SHP77 (cell line): ENCODE measurements at regions not wholly inside any gene's neighbourhood (a gene's known extent, or its start where the extent isn't known, plus 50 kb on each side); places are given as distances from the start of the nearest gene placed in this dataset.
"Not testable (repeated sequence)": the region's sequence is repeated elsewhere in the genome, so short reads cannot be mapped to it uniquely, and the experiment has no call there.

Experiments
- DNase-seq, 2 experiments: peaks; one replicate each; lab custom pipeline; 2025; lab: John Stamatoyannopoulos, UW

- no peak for DNase-seq
These were observed 608.5 kb downstream of the RNF144A start for GRCh38 chr2:7525746-7526145.

DNA sequence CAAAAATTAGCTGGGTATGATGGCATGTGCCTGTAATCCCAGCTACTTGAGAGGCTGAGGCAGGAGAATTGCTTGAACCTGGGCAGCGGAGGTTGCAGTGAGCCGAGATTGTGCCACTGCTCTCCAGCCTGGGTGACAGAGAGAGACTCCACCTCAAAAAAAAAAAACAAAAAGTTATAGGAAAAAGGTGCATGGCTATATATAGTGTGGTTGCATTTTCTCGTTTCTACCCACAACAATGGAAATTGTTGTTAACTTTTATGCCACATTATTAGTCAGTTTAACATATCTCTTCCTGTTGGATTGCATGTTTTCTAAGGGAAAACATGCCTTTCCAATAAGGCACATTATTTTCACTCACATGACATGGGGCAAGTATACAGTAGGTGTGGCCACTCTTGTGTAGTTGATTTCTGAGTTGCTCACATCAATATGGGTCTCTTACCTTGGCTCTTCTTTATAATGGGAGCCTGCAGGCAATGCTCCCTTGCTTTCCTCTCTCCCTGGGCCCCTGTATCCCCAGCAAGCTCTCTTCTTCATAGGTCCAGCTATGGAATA, 610.0 kb downstream of the RNF144A start:
- DNase-seq = no peak

- no peak for DNase-seq
These were observed 612.8 kb downstream of the RNF144A start for GRCh38 chr2:7530001-7530400.

GRCh38 chr2:7539077-7539476, 621.9 kb downstream of the RNF144A start:
- DNase-seq = no peak

DNA sequence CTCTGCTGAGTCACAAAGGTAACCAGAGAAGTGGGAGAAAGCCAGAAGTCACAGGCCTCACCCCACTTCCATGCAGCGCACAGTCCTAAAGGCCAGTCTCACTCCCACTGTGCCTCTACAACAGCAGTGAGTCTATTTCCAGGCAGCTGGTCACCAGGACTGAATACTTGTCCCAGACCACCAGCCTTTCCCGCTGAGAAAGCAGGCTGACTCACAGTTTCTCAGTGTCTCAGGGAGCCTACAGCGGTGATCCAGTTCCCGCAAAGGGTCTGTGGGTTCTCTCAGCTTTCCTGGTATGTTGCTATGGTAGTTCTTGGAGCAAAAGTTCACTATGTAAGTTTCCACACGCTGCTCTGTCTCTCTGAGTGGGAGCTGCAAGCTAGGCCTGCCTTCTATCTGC, 622.5 kb downstream of the RNF144A start:
- no peak for DNase-seq

DNA sequence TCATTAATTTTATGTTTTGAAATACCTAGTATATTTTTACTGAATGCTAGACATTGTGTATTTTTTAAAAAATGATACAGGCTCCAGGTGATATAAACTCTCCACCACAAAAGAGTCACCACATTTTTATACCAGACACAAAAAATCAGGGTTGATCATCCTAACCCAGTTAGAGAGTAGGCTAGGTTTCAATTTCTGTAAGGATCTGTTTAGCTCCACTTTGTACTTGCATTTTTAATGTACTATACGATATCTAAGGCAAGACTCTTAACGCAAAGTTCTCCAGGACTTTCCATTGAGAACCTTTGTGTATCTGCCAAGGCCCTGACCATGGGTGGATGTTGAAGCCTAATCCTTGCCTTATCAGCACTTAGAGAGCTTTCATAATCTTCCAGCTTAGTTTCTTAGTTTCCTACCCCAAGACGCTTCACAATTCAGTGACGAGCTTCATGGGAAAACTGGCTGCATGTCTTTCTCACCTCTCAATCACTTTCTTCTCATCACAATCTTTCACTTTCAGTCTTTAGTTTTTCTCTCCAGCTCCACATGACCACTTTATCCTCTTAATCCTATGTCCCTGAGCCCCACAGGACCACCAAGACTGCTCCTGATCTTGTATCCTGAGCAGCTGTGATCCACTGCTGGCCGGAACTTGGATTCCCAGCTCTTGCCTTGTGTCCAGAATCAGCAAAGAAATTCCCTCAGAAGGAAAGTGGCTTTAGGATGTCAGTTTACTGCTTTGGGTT, 635.8 kb downstream of the RNF144A start:
- DNase-seq = no peak

- DNase-seq = no peak
These were observed 638.0 kb downstream of the RNF144A start for GRCh38 chr2:7555260-7555659.

DNA sequence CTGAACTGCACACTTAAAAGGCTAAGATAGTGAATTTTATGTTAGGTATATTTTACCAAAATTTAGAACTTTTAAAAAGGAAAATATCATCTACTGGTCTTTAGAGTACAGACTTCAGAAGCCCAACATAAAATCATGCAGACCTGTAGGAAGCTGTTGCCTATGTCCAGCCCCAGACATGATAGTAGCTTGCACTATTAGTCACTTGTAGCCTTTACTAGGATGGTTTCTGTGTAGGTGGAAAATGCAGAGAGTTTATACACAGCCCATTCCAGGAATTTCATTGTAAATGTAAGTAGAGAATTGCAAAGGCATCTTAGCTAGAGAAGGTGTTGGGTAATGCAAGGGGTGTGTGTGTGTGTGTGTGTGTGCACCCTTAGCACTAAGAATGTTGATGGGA, 640.2 kb downstream of the RNF144A start:
- DNase-seq = no peak

DNA sequence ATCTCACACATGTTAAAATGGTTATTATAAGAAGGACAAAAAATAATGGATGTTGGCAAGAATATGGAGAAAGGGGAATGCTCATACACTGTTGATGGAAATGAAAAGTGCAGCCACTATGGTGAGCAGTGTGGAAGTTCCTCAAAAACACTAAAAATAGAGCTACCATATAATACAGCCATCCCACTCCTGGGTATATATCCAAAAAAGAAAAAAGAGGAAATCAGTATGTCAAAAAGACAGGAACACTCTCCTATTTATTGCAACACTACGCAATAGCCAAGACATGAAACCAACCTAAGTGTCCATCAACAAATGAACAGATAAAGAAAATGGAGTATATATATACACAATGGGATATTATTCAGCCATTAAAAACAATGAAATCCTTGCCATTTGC, 642.6 kb downstream of the RNF144A start:
- no peak for DNase-seq

- DNase-seq = no peak
These were observed 649.2 kb downstream of the RNF144A start for GRCh38 chr2:7566382-7566881.

GRCh38 chr2:7567116-7567515, 649.9 kb downstream of the RNF144A start:
- DNase-seq = not testable (repeated sequence)

DNA sequence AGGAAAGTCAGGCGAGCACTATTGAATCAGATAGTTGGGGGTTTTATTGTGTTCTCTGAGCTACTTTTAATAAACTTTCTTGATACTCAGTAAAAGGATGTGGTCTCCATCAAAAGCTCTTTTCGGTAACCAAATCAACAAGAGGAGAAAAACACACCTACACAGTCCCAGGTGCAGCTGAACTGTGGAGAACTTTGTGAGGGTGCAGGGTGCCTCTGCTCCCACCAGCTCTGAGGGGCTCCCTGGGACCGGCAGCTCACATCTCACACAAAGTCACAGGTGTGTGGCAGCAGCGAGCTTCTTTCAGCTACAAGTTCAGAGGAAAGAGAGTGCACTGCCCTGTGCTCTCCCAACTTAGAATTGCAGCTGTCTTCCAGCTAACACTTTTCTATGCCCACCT, 650.4 kb downstream of the RNF144A start:
- no peak for DNase-seq

- no peak for DNase-seq
These were observed 653.0 kb downstream of the RNF144A start for GRCh38 chr2:7570247-7570646.

DNA sequence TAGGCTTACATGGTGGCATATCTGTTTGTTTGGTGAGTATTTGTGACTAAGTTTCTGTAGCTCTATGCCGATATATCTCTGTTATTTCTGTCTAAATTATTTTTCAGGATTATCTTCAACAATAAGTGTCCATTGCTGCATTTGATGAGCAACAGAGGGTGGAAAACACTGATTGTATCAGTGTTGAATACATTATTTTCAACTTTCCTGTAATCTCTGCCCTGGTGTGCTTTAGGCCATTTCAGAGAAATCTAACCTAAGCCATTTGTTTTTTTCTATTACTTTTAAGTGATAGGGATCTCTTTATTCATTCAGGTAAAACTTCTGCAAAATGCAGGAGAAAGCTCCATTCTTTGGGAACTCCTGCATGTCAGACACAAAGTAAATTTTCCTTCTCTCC, 654.5 kb downstream of the RNF144A start:
- DNase-seq = no peak

- DNase-seq = peak; percentile 61 to 71
These were observed 655.2 kb downstream of the RNF144A start for GRCh38 chr2:7572450-7572849.

DNA sequence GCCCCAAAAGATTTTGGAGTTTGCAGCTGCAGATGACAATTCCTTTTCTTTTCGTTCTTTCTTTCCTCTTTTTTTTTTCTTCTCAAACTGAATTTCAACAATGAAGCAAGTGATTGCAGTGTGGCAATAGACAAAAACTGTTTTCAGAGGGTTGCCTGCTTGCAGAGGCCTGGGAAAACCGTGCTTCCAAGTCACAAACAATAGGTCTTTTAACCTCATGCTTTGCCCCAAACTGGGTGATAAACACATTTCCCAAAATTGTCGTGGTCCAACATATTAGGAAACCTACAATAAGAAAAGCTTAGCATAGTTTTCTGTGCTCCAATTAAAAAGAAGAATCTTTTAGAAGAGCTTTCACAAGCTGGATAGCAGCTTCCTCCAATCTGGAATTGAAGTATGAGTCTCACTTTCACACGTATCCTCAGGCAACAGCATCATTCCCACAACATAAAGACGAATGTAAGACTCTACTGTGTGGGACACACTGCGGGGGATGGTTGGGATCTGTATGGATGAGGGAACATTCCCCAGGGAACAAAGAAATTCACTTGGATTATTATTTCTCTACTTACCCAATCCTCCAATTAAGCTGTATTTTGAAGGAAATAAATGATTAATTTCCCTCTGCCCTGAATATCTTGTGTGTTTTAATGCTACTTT, 656.1 kb downstream of the RNF144A start:
- DNase-seq = no peak

DNA sequence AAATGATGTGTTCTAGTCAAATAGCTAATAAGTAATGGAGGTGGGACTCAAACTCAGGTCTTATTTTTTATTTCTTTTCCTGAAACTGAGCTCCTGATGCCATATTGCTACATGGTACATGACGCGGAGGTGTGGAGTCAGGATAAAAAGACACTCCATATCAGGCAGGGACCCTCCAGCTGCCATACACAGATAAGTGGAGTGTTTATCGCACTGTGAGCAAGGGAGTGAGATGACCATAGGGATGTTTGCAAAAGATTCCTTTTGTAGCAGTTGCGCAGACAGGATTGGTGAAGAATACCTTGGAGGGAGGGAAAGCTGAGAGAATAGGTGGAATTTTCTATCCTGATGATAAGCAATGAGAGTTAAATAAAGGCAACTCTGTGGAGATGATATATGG, 657.2 kb downstream of the RNF144A start:
- no peak for DNase-seq

- DNase-seq = no peak
These were observed 660.6 kb downstream of the RNF144A start for GRCh38 chr2:7577769-7578168.

GRCh38 chr2:7584017-7584416, 666.8 kb downstream of the RNF144A start:
- no peak for DNase-seq

DNA sequence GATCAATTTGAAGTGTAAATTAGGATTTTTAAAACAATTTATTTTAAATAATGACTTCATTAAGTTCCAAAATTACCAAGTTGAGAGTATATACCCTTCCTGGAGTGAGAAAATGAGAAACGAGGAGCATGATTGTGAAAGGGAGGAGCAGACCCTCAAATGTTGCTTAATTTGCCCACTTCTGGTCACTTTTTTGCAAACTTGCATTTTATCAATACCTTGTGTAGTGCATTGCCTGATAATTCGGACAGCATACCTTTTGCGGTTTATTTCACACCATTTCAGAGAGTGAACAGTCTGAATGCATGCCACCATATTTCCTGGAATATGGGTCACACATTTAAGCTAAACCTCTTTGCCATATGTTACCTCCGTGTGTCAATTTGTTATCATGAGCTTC, 669.7 kb downstream of the RNF144A start:
- DNase-seq = no peak

DNA sequence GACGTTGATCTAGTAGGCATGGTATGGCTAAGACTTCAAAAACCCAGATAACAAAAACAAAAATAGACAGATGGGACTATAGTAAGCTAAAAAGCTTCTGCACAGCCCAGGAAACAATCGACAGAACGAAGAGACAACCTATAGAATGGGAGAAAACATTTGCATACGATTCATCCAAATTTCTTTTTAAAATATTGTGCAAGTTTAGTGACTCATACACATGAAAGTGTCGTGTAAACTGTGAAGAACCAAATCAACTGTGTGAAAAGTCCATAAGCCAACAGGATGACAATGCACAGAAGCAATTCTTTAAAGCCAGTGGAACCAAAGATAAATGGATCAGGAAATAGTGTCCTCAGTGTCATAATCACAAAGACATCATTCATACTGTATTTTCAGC, 671.1 kb downstream of the RNF144A start:
- DNase-seq = no peak

DNA sequence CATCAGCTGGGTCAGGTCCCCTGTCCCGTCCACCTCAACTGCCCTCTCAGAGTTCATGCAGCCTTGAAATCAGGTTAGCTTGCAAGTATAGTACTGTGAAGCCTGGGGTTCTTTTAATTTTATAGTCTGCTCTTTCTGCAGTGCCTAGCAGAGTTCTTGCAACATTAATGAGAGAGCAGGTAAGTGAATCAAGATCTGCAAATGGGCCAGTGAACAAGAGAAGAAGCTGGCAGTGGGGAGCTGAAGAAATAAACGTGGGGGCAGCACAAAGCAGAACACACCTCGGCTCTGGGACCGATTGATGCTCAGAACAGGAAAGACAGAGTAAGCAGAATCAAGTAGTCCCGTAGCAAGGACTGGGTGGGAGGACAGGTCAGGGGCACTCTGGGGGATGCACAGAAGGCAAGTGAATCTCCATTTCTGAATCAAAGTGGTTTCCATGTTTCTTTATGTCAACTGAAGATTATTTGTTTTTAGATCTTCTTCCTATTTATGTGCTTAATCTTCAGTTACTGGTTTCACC, 675.5 kb downstream of the RNF144A start:
- no peak for DNase-seq

DNA sequence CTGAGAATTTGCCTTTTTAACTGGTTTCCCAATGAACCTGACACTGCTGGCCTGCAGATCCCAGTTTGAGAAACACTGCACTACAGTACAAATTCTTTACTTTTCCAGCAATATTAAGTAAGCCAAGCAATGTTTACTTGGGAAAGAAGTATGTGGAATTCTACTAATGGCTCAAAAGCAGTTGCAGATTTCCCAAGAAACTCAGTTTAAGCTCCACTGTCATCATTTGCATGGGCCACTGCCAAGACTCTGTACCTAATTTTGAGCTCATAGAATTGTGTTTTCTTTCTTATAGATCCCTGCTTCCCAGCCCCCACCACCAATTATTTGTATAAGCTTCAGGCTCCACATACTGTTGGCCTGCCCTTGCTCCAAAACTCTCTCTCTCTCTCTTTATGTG, 676.1 kb downstream of the RNF144A start:
- peak; percentile 7 to 19 for DNase-seq
